OCI-LY3 (cell line): ENCODE measurements at regions not wholly inside any gene's neighbourhood (a gene's known extent, or its start where the extent isn't known, plus 50 kb on each side); places are given as distances from the start of the nearest gene placed in this dataset.

Experiments used
- H2AFZ ChIP-seq: fragments of 200-600, 300-600 bp; shearing (Covaris generic); 2 replicates; pipeline ENCODE4 v1.6.0; 2014; ENCODE audit warnings: antibody characterized with exemption, low read depth, low read length
- H3K27ac ChIP-seq: fragments of 200-600, 300-600 bp; sonication (generic); 2 replicates; pipeline ENCODE4 v1.5.1; 2014; ENCODE audit warnings: mild to moderate bottlenecking, low read length, moderate library complexity, mixed read lengths
- H3K27me3 ChIP-seq: fragments of 200-600, 300-600 bp; sonication (generic); 2 replicates; pipeline ENCODE4 v1.6.1; 2014; ENCODE audit warnings: low read depth, low read length, mixed read lengths
- H3K36me3 ChIP-seq: fragments of 200-600, 300-600 bp; sonication (generic); replicated peaks from 2 replicates; pipeline ENCODE3; 2014; ENCODE audit warnings: low read depth, low read length, mixed read lengths
- H3K4me1 ChIP-seq: fragments of 300-600, 200-600 bp; sonication (generic); 2 replicates; pipeline ENCODE4 v1.6.1; 2014; ENCODE audit warnings: low read length, mixed read lengths
- H3K4me2 ChIP-seq: fragments of 200-600, 300-600 bp; sonication (generic); 2 replicates; pipeline ENCODE4 v1.6.1; 2014; ENCODE audit warnings: low read length, mixed read lengths
- H3K4me3 ChIP-seq: fragments of 300-600, 200-600 bp; sonication (generic); 2 replicates; pipeline ENCODE4 v1.5.1; 2014; ENCODE audit warnings: antibody characterized with exemption, mild to moderate bottlenecking, low read length, moderate library complexity
- H3K79me2 ChIP-seq: fragments of 300-600, 200-600 bp; shearing (Covaris generic); 2 replicates; pipeline ENCODE4 v1.6.1; 2014; ENCODE audit warnings: mild to moderate bottlenecking, low read length, mixed read lengths
- H3K9ac ChIP-seq: fragments of 300-600, 200-600 bp; shearing (Covaris generic); 2 replicates; pipeline ENCODE4 v1.6.0; 2014; ENCODE audit warnings: mild to moderate bottlenecking, low read length, moderate library complexity
- H3K9me3 ChIP-seq: fragments of 200-600, 300-600 bp; shearing (Covaris generic); 2 replicates; pipeline ENCODE4 v1.6.1; 2014; ENCODE audit warnings: low read length, mixed read lengths; ENCODE audit not compliant: insufficient read depth
- H4K20me1 ChIP-seq: fragments of 200-600, 300-600 bp; sonication (generic); 2 replicates; pipeline ENCODE4 v1.6.1; 2016; ENCODE audit warnings: low read length, mixed read lengths; ENCODE audit not compliant: insufficient read depth
- CTCF ChIP-seq: fragments of 200-600, 300-600 bp; sonication (generic); IDR thresholded peaks from 2 replicates; pipeline ENCODE4 v1.5.1; 2014; ENCODE audit warnings: antibody characterized with exemption, low read length, low read depth
- EZH2phosphoT487 ChIP-seq: fragments of 200-600 bp; shearing (Covaris generic); IDR thresholded peaks from 2 replicates; pipeline ENCODE4 v1.6.1; 2018; ENCODE audit warnings: antibody characterized with exemption, mixed run types, low read depth

GRCh38 chr6:146903451-146903850 is 300.8 kb upstream of the STXBP5 start:
- no peak overlapping the region for H2AFZ ChIP-seq
- H3K4me1 ChIP-seq: no peaks in the 10 kb centered on the region
- no peaks in the 10 kb centered on the region for H3K79me2 ChIP-seq
- H3K36me3 ChIP-seq: no peaks in the 10 kb centered on the region
- H3K4me3 ChIP-seq: no peak overlapping the region
- H3K9me3 ChIP-seq: no peaks in the 10 kb centered on the region
- H4K20me1 ChIP-seq: no peaks in the 10 kb centered on the region
- H3K9ac ChIP-seq: no peak overlapping the region
- H3K4me2 ChIP-seq: no peak overlapping the region
- no peaks in the 10 kb centered on the region for H3K27me3 ChIP-seq
- H3K27ac ChIP-seq: no peak overlapping the region
- no peak for TF ChIP-seq CTCF
- no peak for TF ChIP-seq EZH2phosphoT487

- Histone ChIP-seq H3K9me3 (no peaks in the 10 kb centered on the region), H3K4me2 (no peak overlapping the region), H3K4me1 (no peaks in the 10 kb centered on the region), H3K27me3 (no peaks in the 10 kb centered on the region), H3K9ac (no peak overlapping the region), H4K20me1 (no peaks in the 10 kb centered on the region), H3K79me2 (no peaks in the 10 kb centered on the region), H3K4me3 (no peak overlapping the region), H3K36me3 (no peaks in the 10 kb centered on the region), H2AFZ (no peak overlapping the region), H3K27ac (no peak overlapping the region)
- TF ChIP-seq CTCF: no peak
- no peak for TF ChIP-seq EZH2phosphoT487
Observed at GRCh38 chr6:146904596-146904995, 299.6 kb upstream of the STXBP5 start.

GRCh38 chr6:146905181-146905704 is 299.0 kb upstream of the STXBP5 start:
- Histone ChIP-seq H4K20me1 (no peaks in the 10 kb centered on the region), H3K27ac (no peak overlapping the region), H3K9ac (no peak overlapping the region), H2AFZ (no peak overlapping the region), H3K4me3 (no peak overlapping the region), H3K4me2 (no peak overlapping the region), H3K9me3 (no peaks in the 10 kb centered on the region), H3K36me3 (no peaks in the 10 kb centered on the region), H3K4me1 (no peaks in the 10 kb centered on the region), H3K27me3 (no peaks in the 10 kb centered on the region), H3K79me2 (no peaks in the 10 kb centered on the region)
- no peak for TF ChIP-seq EZH2phosphoT487
- no peak for TF ChIP-seq CTCF

- no peaks in the 10 kb centered on the region for H3K36me3 ChIP-seq
- no peak overlapping the region for H3K4me3 ChIP-seq
- TF ChIP-seq EZH2phosphoT487 (no peak), CTCF (no peak)
- H3K79me2 ChIP-seq: no peaks in the 10 kb centered on the region
- no peaks in the 10 kb centered on the region for H3K27me3 ChIP-seq
- no peak overlapping the region for H2AFZ ChIP-seq
- H3K4me2 ChIP-seq: no peak overlapping the region
- no peak overlapping the region for H3K27ac ChIP-seq
- H3K9ac ChIP-seq: no peak overlapping the region
- no peaks in the 10 kb centered on the region for H3K4me1 ChIP-seq
- H3K9me3 ChIP-seq: no peaks in the 10 kb centered on the region
- H4K20me1 ChIP-seq: no peaks in the 10 kb centered on the region
Observed at GRCh38 chr6:146908786-146909185, 295.4 kb upstream of the STXBP5 start.
